ENCODE measurements at regions not wholly inside any gene's neighbourhood (a gene's known extent, or its start where the extent isn't known, plus 50 kb on each side); places are given as distances from the start of the nearest gene placed in this dataset.

GRCh38 chr1:58430421-58431275 is 115.9 kb downstream of the OMA1 start:
- Histone ChIP-seq H3K27me3 (no peaks in the 10 kb centered on the region), H3K36me3 (no peaks in the 10 kb centered on the region), H3K27ac (no peak overlapping the region), H3K9me3 (replicated peaks) (no peaks in the 10 kb centered on the region), H3K4me3 (no peak overlapping the region), H3K4me1 (no peaks in the 10 kb centered on the region)
- no peak for DNase-seq

DNA sequence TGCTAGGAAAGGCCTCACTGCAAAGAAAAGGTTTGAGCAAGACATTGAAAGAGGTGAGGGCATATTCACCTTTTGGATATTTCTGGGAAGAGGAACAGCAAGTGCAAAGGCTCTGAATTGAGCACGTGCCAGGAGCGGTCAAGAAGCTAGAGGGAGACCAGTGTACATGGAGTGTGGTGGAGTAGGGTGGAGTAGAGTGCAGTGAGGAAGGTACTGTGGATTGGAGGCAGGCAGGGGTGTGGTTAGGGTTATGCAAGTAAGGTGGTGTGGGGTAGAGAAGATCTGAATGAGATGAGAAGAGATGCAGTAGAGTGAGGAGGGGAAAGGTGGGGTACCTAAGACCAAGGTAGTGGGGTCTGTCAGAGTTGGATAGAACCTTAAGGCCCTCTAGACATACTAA is 119.6 kb downstream of the OMA1 start:
- Histone ChIP-seq H3K27me3 (no peaks in the 10 kb centered on the region), H3K4me1 (no peaks in the 10 kb centered on the region), H3K36me3 (no peaks in the 10 kb centered on the region), H3K27ac (no peak overlapping the region), H3K4me3 (no peak overlapping the region), H3K9me3 (replicated peaks) (no peaks in the 10 kb centered on the region)
- DNase-seq = no peak

DNA sequence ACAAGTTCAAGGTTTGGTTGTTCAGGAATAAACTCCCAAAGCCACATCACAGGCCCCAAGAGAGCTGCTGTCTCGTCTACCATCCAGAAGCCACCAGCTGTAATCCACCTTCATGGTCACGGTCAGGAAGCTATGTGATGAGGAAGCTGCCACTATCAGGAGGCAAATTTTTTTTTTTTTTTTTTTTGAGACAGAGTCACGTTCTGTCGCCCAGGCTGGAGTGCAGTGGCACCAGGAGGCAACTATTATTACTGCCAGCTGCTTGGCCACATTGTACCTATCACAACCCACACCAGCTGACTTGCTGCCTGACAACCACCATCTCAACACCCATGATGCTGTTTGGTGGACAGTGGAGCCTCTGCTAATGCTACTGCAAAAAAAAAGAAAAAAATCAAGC is 124.1 kb downstream of the OMA1 start:
- Histone ChIP-seq H3K4me3 (no peak overlapping the region), H3K4me1 (no peaks in the 10 kb centered on the region), H3K36me3 (no peaks in the 10 kb centered on the region), H3K9me3 (replicated peaks) (no peaks in the 10 kb centered on the region), H3K27me3 (no peaks in the 10 kb centered on the region), H3K27ac (no peak overlapping the region)
- DNase-seq = no peak

DNA sequence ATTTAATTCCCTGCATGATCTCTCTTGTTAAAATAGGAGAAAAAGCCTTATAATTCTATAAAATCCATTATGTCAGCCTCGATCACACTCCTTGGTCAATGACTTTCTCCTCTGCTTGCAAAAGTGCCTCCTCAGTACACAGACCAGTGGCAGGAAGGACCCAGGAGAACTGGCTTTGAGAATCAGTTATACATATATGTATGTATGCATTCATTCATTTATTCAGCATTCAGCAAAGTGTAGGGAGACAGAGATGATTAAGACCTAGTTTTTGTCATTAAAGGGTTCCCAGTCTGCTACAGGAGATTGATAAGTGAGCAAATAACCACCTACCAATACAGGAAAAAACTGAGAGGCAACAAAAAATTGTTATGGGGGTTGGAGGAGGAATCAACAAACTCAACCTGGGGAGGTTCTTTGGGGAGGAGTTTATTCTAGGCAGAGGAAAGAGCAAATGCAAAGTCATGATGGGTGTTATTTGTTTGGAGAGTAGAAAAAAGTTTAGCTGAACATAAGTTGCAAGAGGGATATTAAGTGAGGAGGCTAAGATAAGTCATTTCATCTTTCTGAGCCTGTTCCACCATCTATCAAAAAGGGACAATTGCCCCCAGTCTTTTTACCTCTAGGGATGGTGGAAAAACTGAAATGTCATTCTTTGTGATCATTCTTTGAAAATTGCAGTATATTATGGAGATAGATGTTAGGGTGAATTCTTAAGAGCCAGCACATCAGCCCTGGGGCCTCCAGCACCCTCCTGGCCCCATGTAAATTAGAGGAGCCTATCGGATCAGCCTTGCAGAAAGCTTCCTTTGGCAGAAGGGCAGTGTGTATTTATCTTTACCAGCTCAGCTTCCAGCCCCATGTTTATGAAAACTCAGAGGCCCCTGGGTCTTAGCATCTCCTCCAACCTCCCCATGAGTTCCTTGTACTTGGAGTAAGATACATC is 128.0 kb downstream of the OMA1 start:
- DNase-seq = no peak
- Histone ChIP-seq H3K4me1 (no peaks in the 10 kb centered on the region), H3K4me3 (no peak overlapping the region), H3K36me3 (no peaks in the 10 kb centered on the region), H3K27ac (no peak overlapping the region), H3K9me3 (replicated peaks) (no peaks in the 10 kb centered on the region), H3K27me3 (no peaks in the 10 kb centered on the region)

GRCh38 chr1:58412071-58412580 is 134.4 kb downstream of the OMA1 start:
- no peaks in the 10 kb centered on the region for H3K36me3 ChIP-seq
- H3K27ac ChIP-seq = no peak overlapping the region
- DNase-seq = no peak
- no peak overlapping the region for H3K4me3 ChIP-seq
- H3K4me1 ChIP-seq = no peaks in the 10 kb centered on the region
- H3K27me3 ChIP-seq = no peaks in the 10 kb centered on the region
- H3K9me3 ChIP-seq (replicated peaks) = no peaks in the 10 kb centered on the region

- Histone ChIP-seq H3K36me3 (no peaks in the 10 kb centered on the region), H3K4me3 (no peak overlapping the region), H3K27ac (no peak overlapping the region), H3K27me3 (no peaks in the 10 kb centered on the region), H3K9me3 (replicated peaks) (no peaks in the 10 kb centered on the region), H3K4me1 (no peaks in the 10 kb centered on the region)
- no peak for DNase-seq
Measured at GRCh38 chr1:58409890-58410289, 136.6 kb downstream of the OMA1 start.

DNA sequence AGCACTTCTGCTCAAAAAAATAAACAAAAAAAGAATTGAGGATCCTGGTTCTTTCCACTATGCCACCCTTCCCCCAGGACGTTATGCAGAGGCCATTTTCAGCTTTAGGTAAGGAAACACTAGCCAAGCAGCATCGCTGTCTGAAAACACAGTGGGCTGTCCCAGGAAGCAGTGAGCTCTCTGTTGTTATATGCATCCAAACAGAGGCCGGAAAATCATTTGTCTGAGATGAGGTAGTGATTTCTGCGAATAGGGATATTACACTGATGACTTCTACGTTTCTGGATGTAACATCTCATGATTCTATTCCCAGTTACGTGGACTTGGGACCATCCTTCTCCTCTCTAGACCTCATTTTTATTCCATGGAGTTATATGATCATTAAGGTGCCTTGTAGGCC is 137.2 kb downstream of the OMA1 start:
- no peak overlapping the region for H3K4me3 ChIP-seq
- H3K9me3 ChIP-seq (replicated peaks) = no peaks in the 10 kb centered on the region
- no peak for DNase-seq
- H3K27me3 ChIP-seq = no peaks in the 10 kb centered on the region
- no peaks in the 10 kb centered on the region for H3K4me1 ChIP-seq
- H3K36me3 ChIP-seq = no peaks in the 10 kb centered on the region
- no peak overlapping the region for H3K27ac ChIP-seq

DNA sequence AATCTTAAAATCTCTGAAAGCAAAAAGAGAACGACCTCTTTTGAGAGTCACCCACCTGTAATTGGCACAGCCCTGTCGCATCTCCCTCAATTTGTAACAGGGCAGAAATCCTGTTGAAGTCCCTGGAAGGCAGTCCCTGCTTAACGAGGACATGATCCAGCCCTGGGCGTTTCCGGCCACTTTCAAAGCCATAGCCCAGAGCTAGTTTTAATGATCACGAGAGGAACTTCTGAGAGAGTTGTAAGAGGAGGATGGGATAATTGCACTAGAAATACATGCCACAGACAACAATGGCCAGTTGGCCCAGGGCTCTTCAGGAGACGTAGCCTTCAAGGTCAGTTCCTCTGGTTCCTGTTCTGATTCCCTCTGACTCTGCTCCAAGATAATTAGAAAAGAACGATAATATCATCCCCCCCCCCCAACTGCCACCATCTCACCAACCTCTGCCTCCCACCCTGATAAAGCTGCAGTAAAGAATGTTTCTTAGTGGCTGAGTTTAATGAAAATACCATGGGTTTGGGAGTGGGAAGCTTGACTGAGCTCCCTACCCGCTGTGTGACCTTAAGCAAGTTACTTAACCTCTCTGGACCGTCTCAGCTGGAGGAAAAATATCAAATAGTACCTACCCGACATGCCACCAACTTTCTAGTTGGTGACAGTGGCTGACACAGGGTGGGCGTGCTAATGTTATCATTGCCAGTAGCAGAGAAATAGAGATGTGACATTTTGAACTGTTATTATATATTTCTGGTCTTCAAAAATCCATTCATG is 140.0 kb downstream of the OMA1 start:
- no peak for DNase-seq
- H3K27ac ChIP-seq = no peak overlapping the region
- no peak overlapping the region for H3K4me3 ChIP-seq
- no peaks in the 10 kb centered on the region for H3K4me1 ChIP-seq
- no peaks in the 10 kb centered on the region for H3K36me3 ChIP-seq
- H3K9me3 ChIP-seq (replicated peaks) = no peaks in the 10 kb centered on the region
- H3K27me3 ChIP-seq = no peaks in the 10 kb centered on the region

DNA sequence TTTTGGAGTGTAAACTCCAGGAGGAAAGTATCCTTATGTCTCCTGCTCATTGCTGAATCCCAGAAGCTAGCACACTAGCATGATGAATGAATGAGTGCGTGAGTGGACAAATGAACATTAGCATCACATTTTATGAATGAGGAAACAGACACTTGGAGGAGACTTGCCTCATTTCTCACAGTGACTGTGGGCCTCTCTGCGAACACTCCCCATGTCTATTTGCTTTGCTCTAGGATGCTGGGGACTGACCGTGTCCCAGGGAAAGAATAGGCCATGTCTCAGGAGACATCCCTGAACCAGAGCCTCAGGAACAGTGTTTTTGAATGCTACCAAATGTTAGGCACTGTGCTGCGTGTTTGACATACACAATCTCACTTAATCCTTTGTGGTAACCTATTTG is 140.9 kb downstream of the OMA1 start:
- Histone ChIP-seq H3K27me3 (no peaks in the 10 kb centered on the region), H3K4me1 (no peaks in the 10 kb centered on the region), H3K4me3 (no peak overlapping the region), H3K36me3 (no peaks in the 10 kb centered on the region), H3K27ac (no peak overlapping the region), H3K9me3 (replicated peaks) (no peaks in the 10 kb centered on the region)
- no peak for DNase-seq

- Histone ChIP-seq H3K27ac (no peak overlapping the region), H3K36me3 (no peaks in the 10 kb centered on the region), H3K27me3 (no peaks in the 10 kb centered on the region), H3K9me3 (replicated peaks) (no peaks in the 10 kb centered on the region), H3K4me1 (no peaks in the 10 kb centered on the region), H3K4me3 (no peak overlapping the region)
- no peak for DNase-seq
Measured at GRCh38 chr1:58403894-58404293, 142.6 kb downstream of the OMA1 start.

DNA sequence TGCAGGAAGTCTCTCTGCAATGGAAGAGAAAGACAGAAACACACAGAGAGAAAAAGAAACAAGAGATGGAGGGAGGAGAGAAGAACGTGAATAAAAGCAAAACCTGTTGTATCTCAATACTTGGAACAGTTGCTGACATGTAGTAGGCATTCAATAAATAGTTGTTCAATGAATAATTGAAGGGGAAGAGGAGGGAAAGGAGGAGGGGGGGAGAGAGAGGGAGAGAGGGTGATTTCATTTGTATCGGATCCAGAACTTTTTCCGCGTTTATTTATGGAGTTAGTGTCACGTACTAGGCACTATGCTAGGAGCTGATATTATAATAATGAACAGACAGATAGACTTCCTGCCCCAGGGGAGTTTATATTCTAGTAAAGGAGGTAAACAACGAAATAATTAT is 144.1 kb downstream of the OMA1 start:
- no peak overlapping the region for H3K27ac ChIP-seq
- no peaks in the 10 kb centered on the region for H3K27me3 ChIP-seq
- H3K36me3 ChIP-seq = no peaks in the 10 kb centered on the region
- DNase-seq = no peak
- H3K4me3 ChIP-seq = no peak overlapping the region
- H3K4me1 ChIP-seq = no peaks in the 10 kb centered on the region
- H3K9me3 ChIP-seq (replicated peaks) = no peaks in the 10 kb centered on the region

- Histone ChIP-seq H3K4me3 (no peak overlapping the region), H3K4me1 (no peaks in the 10 kb centered on the region), H3K27me3 (no peaks in the 10 kb centered on the region), H3K9me3 (replicated peaks) (no peaks in the 10 kb centered on the region), H3K36me3 (no peaks in the 10 kb centered on the region), H3K27ac (no peak overlapping the region)
- DNase-seq = no peak
Measured at GRCh38 chr1:58401991-58402390, 144.5 kb downstream of the OMA1 start.

DNA sequence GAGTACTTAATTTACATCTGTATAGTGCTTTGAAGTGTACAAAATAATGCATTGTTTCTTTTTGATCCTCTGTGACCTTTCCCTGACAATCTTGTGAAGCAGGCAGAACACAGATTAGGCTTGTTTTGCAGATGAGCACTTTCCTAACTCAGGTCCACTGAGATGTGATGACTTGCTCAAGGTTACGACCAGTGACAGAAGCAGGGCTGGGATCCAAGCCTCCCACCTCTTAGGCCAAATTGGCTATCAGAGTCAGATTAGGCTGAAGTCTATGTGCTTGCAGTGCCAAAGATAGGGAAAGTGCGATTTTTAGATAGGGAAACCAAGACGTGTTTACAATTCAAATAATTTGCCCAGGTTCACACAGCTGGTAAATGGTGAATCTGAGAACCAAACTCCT is 147.3 kb downstream of the OMA1 start:
- H3K27ac ChIP-seq = no peak overlapping the region
- no peaks in the 10 kb centered on the region for H3K27me3 ChIP-seq
- DNase-seq = no peak
- peaks cover 8% of the 10 kb centered on the region; the same call in 1 of the 2 replicates for H3K4me1 ChIP-seq
- no peaks in the 10 kb centered on the region for H3K36me3 ChIP-seq
- no peaks in the 10 kb centered on the region for H3K9me3 ChIP-seq (replicated peaks)
- H3K4me3 ChIP-seq = no peak overlapping the region

DNA sequence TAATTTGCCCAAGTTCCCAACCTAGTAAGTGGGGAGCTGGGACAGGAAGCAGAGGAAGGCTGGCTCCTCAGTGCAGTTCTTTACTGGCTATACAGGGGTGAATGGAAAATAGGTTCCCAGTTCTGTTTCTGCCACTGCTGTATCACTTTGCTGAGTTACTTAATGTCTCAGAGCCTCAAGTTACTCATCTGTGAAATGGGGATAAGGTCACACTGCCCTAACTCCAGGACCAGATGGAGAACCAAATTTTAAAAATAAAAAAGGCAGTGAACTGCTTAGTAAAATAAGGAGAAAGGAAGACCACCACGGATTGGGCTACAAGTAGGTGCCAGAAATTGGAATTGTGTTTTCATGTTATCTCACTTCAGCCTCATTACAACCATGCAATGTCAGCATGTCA is 147.8 kb downstream of the OMA1 start:
- Histone ChIP-seq H3K27ac (no peak overlapping the region), H3K4me1 (peaks cover 8% of the 10 kb centered on the region; the same call in 1 of the 2 replicates), H3K27me3 (no peaks in the 10 kb centered on the region), H3K4me3 (no peak overlapping the region), H3K36me3 (no peaks in the 10 kb centered on the region), H3K9me3 (replicated peaks) (no peaks in the 10 kb centered on the region)
- DNase-seq = no peak

Data from SJCRH30 (cell line).